Lower leg skin (tissue), 3 donors: ENCODE measurements at regions not wholly inside any gene's neighbourhood (a gene's known extent, or its start where the extent isn't known, plus 50 kb on each side); places are given as distances from the start of the nearest gene placed in this dataset.

Source experiments
- POLR2A ChIP-seq, 2 donors: fragments of 450-650 bp; IDR thresholded peaks; one replicate each; pipeline ENCODE4 v1.6.1; 2016 to 2017; ENCODE audit warnings: antibody characterized with exemption in 2 of 2, mild to moderate bottlenecking in 1 of 2, moderate library complexity in 1 of 2
- TF ChIP-seq, protein P1 (sequence below), 3 donors: fragments of 450-650 bp; IDR thresholded peaks; one replicate each; pipeline ENCODE4 v1.5.1; 2016; ENCODE audit warnings: antibody characterized with exemption in 3 of 3, mild to moderate bottlenecking in 3 of 3, moderate library complexity in 2 of 3

DNA sequence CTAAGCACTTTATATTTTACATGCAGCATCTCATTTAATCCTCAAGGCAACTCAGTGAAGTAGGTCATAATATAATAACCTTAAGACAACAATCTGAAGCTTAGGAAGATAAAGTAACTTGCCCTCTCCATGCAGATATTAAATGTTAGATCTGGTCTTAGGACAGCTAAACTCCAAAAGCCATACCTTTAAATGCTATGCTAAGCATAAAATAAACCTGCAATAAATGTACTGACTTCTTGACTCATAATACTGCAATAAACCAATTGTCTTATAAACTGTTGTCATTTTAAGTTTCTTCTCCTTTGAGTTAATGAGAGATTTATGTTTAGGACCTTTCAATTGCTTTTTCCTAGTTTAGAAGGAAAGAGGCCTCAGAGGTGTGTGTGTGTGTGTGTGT, 102.2 kb upstream of the MIER3 start:
- TF ChIP-seq, protein P1, sequence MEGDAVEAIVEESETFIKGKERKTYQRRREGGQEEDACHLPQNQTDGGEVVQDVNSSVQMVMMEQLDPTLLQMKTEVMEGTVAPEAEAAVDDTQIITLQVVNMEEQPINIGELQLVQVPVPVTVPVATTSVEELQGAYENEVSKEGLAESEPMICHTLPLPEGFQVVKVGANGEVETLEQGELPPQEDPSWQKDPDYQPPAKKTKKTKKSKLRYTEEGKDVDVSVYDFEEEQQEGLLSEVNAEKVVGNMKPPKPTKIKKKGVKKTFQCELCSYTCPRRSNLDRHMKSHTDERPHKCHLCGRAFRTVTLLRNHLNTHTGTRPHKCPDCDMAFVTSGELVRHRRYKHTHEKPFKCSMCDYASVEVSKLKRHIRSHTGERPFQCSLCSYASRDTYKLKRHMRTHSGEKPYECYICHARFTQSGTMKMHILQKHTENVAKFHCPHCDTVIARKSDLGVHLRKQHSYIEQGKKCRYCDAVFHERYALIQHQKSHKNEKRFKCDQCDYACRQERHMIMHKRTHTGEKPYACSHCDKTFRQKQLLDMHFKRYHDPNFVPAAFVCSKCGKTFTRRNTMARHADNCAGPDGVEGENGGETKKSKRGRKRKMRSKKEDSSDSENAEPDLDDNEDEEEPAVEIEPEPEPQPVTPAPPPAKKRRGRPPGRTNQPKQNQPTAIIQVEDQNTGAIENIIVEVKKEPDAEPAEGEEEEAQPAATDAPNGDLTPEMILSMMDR (IDR thresholded peaks at IDR 0.05): no peak
- no peak for TF ChIP-seq POLR2A (IDR thresholded peaks at IDR 0.05)
